Activated T-helper 2 cell treated with anti-CD3 and anti-CD28 coated beads, Interferon-gamma antibody, Interleukin-2, Interleukin-4, amounts not matched to agents 10 μg/mL and 5 μg/mL and 100 μg/mL, durations not matched to agents 14 hours and 24 hours and 36 hours (primary cell): ENCODE measurements at regions not wholly inside any gene's neighbourhood (a gene's known extent, or its start where the extent isn't known, plus 50 kb on each side); places are given as distances from the start of the nearest gene placed in this dataset.

Experiments used
- DNase-seq: peaks from one replicate; pipeline ENCODE4 v3.0.0; 2021; ENCODE audit warnings: low spot score
- H3K27ac Mint-ChIP-seq: one replicate; pipeline ENCODE4 v1.8.0; 2021; ENCODE audit warnings: mixed read lengths
- H3K27me3 Mint-ChIP-seq: one replicate; pipeline ENCODE4 v1.8.0; 2021; ENCODE audit warnings: low read depth, mixed read lengths
- H3K36me3 Mint-ChIP-seq: one replicate; pipeline ENCODE4 v1.8.0; 2021; ENCODE audit warnings: low read depth, mixed read lengths
- H3K4me1 Mint-ChIP-seq: one replicate; pipeline ENCODE4 v1.8.0; 2021; ENCODE audit warnings: low read depth, mixed read lengths
- H3K4me3 Mint-ChIP-seq: one replicate; pipeline ENCODE4 v1.8.0; 2021; ENCODE audit warnings: low read depth, mild to moderate bottlenecking, moderate library complexity, mixed read lengths
- H3K9me3 Mint-ChIP-seq: one replicate; pipeline ENCODE4 v1.8.0; 2021; ENCODE audit warnings: mixed read lengths
- intact Hi-C: fragments of 100-400 bp; cut with micrococcal nuclease; formaldehyde crosslinking; loops from one replicate; pipeline ENCODE4 v1.15.1; 2023

DNA sequence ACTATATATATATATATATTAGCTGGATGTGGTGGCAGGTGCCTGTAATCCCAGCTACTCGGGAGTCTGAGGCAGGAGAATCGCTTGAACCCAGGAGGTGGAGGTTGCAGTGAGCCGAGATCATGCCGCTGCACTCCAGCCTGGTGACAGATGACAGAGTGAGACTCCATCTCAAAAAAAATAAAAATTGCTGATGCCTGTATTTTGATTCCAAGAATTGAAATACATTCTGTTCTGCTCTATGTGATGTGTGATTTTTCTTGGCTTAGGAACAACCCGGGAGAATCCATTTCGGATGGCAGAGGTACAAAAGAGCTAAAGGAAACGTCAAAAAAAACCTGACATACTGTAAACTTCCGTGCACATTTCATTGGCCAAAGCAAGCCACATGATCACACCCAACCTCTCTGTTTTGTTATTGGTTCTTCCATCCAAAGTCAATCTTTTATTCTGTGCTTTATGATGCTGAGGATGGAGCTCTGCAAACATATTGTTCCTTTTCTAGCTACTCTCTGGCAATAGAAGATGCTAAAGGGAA is 478.1 kb upstream of the MAP2 start:
- Mint-ChIP-seq H3K4me3 (no peak overlapping the region), H3K27ac (no peak overlapping the region), H3K36me3 (no peaks in the 10 kb centered on the region), H3K27me3 (no peaks in the 10 kb centered on the region), H3K4me1 (no peaks in the 10 kb centered on the region), H3K9me3 (no peaks in the 10 kb centered on the region)
- DNase-seq: no peak
- intact Hi-C loops: no loop called here

GRCh38 chr2:208948073-208948472 is 475.8 kb upstream of the MAP2 start:
- Mint-ChIP-seq H3K4me1 (no peaks in the 10 kb centered on the region), H3K36me3 (no peaks in the 10 kb centered on the region), H3K4me3 (no peak overlapping the region), H3K9me3 (no peaks in the 10 kb centered on the region), H3K27ac (no peak overlapping the region), H3K27me3 (no peaks in the 10 kb centered on the region)
- intact Hi-C loops: no loop called here
- DNase-seq: no peak

DNA sequence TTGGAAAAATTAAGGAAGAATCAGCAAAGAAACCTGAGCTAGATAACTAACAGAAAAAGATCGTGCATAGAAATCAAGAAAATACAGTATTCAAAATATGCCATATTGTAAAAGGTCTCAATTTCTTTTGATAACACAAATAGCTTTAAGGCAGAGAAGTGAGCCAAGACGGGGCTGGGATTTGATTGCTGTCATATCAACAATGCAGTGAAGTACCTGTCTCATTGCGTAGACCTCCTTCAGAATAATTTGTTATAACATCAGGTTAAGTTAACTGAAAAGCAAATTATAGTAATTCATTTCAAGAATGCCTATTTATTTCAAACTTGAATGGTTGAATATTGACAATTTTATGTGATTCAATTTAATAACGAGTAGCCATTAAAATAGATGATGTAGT is 453.8 kb upstream of the MAP2 start:
- Mint-ChIP-seq H3K36me3 (no peaks in the 10 kb centered on the region), H3K4me1 (no peaks in the 10 kb centered on the region), H3K4me3 (no peak overlapping the region), H3K27me3 (no peaks in the 10 kb centered on the region), H3K27ac (no peak overlapping the region), H3K9me3 (no peaks in the 10 kb centered on the region)
- no peak for DNase-seq
- intact Hi-C loops: no loop called here

GRCh38 chr2:208977582-208977981 is 446.3 kb upstream of the MAP2 start:
- no peak overlapping the region for H3K27ac Mint-ChIP-seq
- intact Hi-C loops: no loop called here
- H3K9me3 Mint-ChIP-seq: no peaks in the 10 kb centered on the region
- DNase-seq: no peak
- H3K4me1 Mint-ChIP-seq: no peaks in the 10 kb centered on the region
- no peaks in the 10 kb centered on the region for H3K27me3 Mint-ChIP-seq
- H3K4me3 Mint-ChIP-seq: no peak overlapping the region
- no peaks in the 10 kb centered on the region for H3K36me3 Mint-ChIP-seq

DNA sequence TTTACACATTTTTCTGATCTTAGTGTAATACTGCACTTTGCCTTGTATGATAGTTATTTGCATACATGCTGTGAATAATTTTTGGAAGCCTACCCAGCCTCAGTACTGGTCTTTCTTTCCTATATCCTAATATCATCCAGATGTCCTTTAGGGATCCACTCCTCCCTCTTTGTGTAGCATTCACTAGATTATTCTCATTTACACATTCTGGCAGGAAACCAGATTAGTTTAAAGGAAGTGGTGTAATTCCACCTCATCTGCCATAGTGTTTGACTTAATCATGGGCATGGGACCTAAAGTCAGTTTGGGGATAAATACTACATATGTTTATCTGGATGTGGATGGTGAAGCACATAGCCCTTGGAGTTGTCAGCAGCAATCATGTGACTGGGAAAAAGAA is 444.9 kb upstream of the MAP2 start:
- Mint-ChIP-seq H3K27me3 (no peaks in the 10 kb centered on the region), H3K27ac (no peak overlapping the region), H3K4me1 (no peaks in the 10 kb centered on the region), H3K4me3 (no peak overlapping the region), H3K9me3 (no peaks in the 10 kb centered on the region), H3K36me3 (no peaks in the 10 kb centered on the region)
- intact Hi-C loops: no loop called here
- DNase-seq: no peak

DNA sequence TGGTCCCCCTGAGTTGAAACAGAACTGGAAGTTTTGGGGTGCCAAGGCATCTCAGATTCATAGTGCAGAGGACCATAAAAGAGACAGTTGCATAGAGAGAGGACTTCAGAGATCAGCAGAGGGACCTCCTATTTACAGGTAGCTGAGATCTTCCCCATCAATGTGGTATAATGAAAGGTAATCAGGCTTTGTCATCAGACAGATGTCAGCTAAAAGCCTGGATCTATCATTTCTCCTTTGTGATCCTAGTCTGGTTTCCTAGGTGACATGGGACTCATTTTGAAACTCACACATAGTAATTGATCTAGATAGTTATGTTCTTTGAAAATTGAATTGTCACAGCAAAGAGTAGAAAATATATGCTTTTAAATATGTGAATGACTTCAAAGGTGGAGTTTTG is 443.5 kb upstream of the MAP2 start:
- H3K4me1 Mint-ChIP-seq: no peaks in the 10 kb centered on the region
- DNase-seq: no peak
- H3K36me3 Mint-ChIP-seq: no peaks in the 10 kb centered on the region
- intact Hi-C loops: no loop called here
- H3K9me3 Mint-ChIP-seq: no peaks in the 10 kb centered on the region
- no peak overlapping the region for H3K27ac Mint-ChIP-seq
- no peak overlapping the region for H3K4me3 Mint-ChIP-seq
- no peaks in the 10 kb centered on the region for H3K27me3 Mint-ChIP-seq

GRCh38 chr2:208982831-208983230 is 441.0 kb upstream of the MAP2 start:
- no peaks in the 10 kb centered on the region for H3K4me1 Mint-ChIP-seq
- H3K4me3 Mint-ChIP-seq: no peak overlapping the region
- intact Hi-C loops: no loop called here
- no peaks in the 10 kb centered on the region for H3K36me3 Mint-ChIP-seq
- no peak for DNase-seq
- H3K27me3 Mint-ChIP-seq: no peaks in the 10 kb centered on the region
- H3K9me3 Mint-ChIP-seq: no peaks in the 10 kb centered on the region
- no peak overlapping the region for H3K27ac Mint-ChIP-seq

DNA sequence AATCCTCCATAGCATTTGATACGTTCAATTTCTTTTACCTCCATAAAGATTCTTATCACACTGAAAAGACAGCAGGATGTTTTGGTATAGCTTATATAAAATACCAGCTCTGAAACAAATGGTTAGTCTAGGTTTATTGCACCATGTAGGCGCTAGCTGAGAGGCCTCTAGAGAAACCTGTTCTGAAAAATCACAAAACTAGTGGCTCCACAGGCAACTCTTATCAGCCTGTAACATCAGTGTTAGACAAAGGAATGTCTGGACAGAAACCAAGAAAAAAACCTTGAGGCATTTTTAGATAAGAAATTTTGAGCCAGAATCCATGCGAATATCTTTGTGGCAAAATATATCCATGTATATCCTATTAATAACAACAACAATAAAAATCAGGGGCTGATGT is 440.4 kb upstream of the MAP2 start:
- no peak overlapping the region for H3K4me3 Mint-ChIP-seq
- H3K27ac Mint-ChIP-seq: no peak overlapping the region
- H3K27me3 Mint-ChIP-seq: no peaks in the 10 kb centered on the region
- H3K4me1 Mint-ChIP-seq: no peaks in the 10 kb centered on the region
- H3K9me3 Mint-ChIP-seq: no peaks in the 10 kb centered on the region
- intact Hi-C loops: no loop called here
- no peaks in the 10 kb centered on the region for H3K36me3 Mint-ChIP-seq
- no peak for DNase-seq

GRCh38 chr2:208984376-208985090 is 439.3 kb upstream of the MAP2 start:
- Mint-ChIP-seq H3K27me3 (no peaks in the 10 kb centered on the region), H3K9me3 (no peaks in the 10 kb centered on the region), H3K4me1 (no peaks in the 10 kb centered on the region), H3K4me3 (no peak overlapping the region), H3K36me3 (no peaks in the 10 kb centered on the region), H3K27ac (no peak overlapping the region)
- no peak for DNase-seq
- intact Hi-C loops: no loop called here

GRCh38 chr2:208985644-208986043 is 438.2 kb upstream of the MAP2 start:
- no peak overlapping the region for H3K4me3 Mint-ChIP-seq
- H3K9me3 Mint-ChIP-seq: no peaks in the 10 kb centered on the region
- intact Hi-C loops: no loop called here
- no peaks in the 10 kb centered on the region for H3K36me3 Mint-ChIP-seq
- DNase-seq: no peak
- H3K27ac Mint-ChIP-seq: no peak overlapping the region
- no peaks in the 10 kb centered on the region for H3K4me1 Mint-ChIP-seq
- no peaks in the 10 kb centered on the region for H3K27me3 Mint-ChIP-seq

- no peak overlapping the region for H3K27ac Mint-ChIP-seq
- H3K27me3 Mint-ChIP-seq: no peaks in the 10 kb centered on the region
Observed at GRCh38 chr2:208990716-208991115, 433.1 kb upstream of the MAP2 start.

GRCh38 chr2:208999911-209000310 is 423.9 kb upstream of the MAP2 start:
- DNase-seq: no peak
- no peaks in the 10 kb centered on the region for H3K4me1 Mint-ChIP-seq
- intact Hi-C loops: no loop called here

More at GRCh38 chr2:208990716-208991115, 433.1 kb upstream of the MAP2 start:
- no peak for DNase-seq
- peaks cover 4% of the 10 kb centered on the region for H3K9me3 Mint-ChIP-seq
- no peaks in the 10 kb centered on the region for H3K36me3 Mint-ChIP-seq
- no peaks in the 10 kb centered on the region for H3K4me1 Mint-ChIP-seq
- H3K4me3 Mint-ChIP-seq: no peak overlapping the region
- intact Hi-C loops: no loop called here

DNA sequence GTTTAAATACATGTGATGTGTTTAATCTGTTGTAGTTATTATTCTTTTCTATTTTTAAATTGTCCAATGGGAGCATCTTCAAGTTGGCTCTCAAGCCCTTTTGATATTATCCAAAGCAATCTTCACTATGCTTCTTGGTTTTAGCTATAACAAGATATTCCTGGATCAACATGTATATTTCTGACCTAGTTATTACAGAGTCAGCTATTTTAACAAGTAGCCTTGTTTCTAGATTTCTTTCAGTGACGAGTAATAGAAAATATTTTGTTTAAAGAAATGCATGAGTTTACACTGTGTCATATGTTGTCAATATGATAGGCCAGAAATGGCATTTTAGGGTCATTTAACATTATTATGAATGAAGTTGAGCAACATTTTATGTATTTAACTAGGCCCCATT is 421.8 kb upstream of the MAP2 start:
- Mint-ChIP-seq H3K27me3 (no peaks in the 10 kb centered on the region), H3K36me3 (no peaks in the 10 kb centered on the region), H3K4me1 (no peaks in the 10 kb centered on the region), H3K9me3 (peaks cover 23% of the 10 kb centered on the region), H3K4me3 (no peak overlapping the region), H3K27ac (no peak overlapping the region)
- no peak for DNase-seq
- intact Hi-C loops: no loop called here

More at GRCh38 chr2:208999911-209000310, 423.9 kb upstream of the MAP2 start:
- Mint-ChIP-seq H3K9me3 (peaks cover 10% of the 10 kb centered on the region), H3K27ac (no peak overlapping the region), H3K36me3 (no peaks in the 10 kb centered on the region), H3K4me3 (no peak overlapping the region), H3K27me3 (no peaks in the 10 kb centered on the region)

- Mint-ChIP-seq H3K4me1 (no peaks in the 10 kb centered on the region), H3K36me3 (no peaks in the 10 kb centered on the region), H3K9me3 (peaks cover 30% of the 10 kb centered on the region), H3K27me3 (no peaks in the 10 kb centered on the region), H3K27ac (no peak overlapping the region), H3K4me3 (no peak overlapping the region)
- DNase-seq: no peak
- intact Hi-C loops: no loop called here
Observed at GRCh38 chr2:209005371-209005770, 418.5 kb upstream of the MAP2 start.
